ENCODE measurements at regions not wholly inside any gene's neighbourhood (a gene's known extent, or its start where the extent isn't known, plus 50 kb on each side); places are given as distances from the start of the nearest gene placed in this dataset.
"Not testable (repeated sequence)": the region's sequence is repeated elsewhere in the genome, so short reads cannot be mapped to it uniquely, and the experiment has no call there.

DNA sequence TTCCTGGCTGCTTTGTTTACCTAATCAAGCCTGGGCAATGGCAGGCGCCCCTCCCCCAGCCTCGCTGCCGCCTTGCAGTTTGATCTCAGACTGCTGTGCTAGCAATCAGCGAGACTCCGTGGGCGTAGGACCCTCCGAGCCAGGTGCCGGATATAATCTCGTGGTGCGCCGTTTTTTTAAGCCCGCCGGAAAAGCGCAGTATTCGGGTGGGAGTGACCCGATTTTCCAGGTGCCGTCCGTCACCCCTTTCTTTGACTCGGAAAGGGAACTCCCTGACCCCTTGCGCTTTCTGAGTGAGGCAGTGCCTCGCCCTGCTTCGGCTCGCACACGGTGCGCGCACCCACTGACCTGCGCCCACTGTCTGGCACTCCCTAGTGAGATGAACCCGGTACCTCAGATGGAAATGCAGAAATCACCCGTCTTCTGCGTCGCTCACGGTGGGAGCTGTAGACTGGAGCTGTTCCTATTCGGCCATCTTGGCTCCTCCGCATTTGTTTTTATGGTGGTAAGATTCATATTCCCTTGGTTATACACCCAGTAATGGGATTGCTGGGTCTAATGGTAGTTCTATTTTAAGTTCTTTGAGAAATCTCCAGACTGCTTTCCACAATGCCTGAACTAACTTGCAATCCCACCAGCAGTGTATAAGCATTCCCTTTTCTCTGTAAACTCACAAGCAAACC, 652.1 kb upstream of the LRFN5 start:
- in situ Hi-C loops (cut with HindIII; ENCODE audit: low sequenced_read_pairs) = not testable (repeated sequence)

DNA sequence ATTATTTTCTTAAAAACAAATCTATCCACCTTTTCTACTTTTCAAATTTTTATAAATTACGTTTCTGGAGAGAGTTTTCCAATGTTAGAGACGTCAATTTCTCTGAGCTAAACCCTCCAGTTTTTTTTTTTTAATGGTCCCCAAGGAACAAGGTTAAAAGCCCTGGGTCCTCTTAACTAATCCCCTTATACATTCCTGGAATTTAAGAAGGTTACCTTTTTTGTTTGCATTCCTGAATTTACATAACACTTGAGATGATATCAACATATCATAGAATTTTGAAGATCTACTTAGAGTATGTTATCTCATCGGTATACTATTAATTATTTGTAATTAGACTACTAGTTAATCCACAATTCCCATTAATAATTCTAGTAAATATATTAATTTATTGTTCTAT, 662.2 kb upstream of the LRFN5 start:
- in situ Hi-C loops (cut with HindIII; ENCODE audit: low sequenced_read_pairs) = no loop called here

DNA sequence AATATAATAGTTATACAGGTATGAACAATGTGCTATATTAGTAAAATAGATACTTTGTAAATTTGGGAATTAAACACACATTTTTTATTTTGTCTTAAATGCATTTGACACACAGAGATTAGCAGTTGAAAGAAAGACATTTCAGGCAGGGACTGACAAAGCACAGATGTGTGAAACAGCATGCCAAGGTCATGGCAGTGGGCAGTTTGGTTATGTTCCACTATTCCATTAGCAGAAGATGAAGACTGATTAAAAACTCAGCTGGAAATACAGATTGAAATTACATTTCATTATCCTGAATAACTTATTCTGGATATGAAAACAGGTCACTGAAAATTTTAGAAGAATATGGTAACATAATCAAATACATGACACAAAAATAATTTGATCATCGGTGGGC, 669.8 kb upstream of the LRFN5 start:
- in situ Hi-C loops (cut with HindIII; ENCODE audit: low sequenced_read_pairs) = no loop called here

DNA sequence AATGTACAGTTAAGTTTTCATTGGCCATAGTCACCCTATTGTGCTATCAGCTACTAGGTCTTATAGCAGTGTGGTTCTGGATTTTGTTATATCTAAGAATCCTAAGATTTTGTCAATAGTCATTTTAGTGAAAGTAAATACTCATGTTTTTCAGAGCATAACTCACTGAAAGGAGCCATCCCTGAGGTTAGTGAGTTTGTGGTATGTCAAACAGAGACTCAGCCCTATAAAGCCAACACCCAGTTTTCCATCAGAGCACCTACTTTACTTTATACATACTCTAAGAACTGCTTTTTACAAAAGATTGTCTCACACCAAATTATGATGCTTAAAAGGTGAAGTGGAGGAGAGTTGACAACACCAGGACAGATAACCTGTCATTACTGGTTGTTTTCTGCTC, 686.3 kb upstream of the LRFN5 start:
- in situ Hi-C loops (cut with HindIII; ENCODE audit: low sequenced_read_pairs) = no loop called here

DNA sequence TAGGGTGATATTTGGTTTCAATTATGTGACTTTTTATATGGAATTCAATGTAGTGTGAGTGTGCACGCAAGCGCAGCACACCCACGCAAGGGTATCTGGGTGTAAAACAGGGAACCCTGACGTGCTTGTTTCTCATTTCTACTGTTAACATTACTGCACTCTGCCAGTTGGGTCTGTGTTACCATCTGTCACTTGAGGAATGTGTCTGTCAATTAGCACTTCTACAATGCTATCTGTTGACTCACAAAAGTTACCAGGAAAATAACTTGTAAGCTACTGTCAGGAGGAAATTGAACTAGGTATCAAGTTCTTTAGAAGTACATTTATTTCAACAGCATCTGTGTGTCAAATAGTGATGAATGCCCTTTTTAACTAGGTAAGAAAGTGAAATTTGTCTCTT, 695.5 kb upstream of the LRFN5 start:
- in situ Hi-C loops (cut with HindIII; ENCODE audit: low sequenced_read_pairs) = no loop called here

DNA sequence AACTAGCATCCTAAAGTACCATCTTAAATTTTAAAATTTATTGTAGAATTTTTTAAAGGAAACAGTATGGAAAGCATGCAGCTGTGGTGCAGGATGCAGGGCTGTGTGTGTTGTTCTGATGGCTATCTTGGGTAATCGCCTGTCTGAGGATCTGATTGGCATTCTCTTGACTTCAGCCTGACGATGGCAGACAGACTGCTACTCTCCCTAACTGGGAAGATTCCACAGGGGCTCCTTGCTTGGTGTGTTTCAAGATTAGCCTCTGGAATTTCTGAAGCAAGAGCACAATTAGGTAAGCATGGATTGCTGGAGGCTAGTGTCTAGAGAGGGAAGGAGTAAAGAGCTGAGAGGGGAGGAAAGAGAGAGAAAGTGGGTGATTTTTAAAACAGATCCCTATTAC, 696.8 kb upstream of the LRFN5 start:
- in situ Hi-C loops (cut with HindIII; ENCODE audit: low sequenced_read_pairs) = no loop called here

DNA sequence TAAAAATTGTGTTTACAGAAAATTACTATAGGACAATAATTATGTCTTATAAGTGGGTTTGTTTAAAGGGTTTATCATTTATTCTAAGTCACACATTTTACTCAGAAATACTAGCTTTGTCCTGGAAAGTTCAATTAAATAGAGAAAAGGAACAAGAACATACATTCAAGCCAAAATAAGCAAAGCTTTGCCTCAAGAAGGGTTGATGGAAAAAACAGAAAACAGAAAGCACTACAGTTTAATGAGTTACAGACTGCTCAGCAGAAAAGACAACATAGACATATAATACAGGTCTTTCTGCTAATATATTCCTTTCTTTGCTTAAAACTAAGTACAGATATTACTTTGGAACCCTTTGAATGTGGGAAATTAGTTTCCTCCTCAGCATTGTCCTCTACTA, 703.0 kb upstream of the LRFN5 start:
- in situ Hi-C loops (cut with HindIII; ENCODE audit: low sequenced_read_pairs) = no loop called here

DNA sequence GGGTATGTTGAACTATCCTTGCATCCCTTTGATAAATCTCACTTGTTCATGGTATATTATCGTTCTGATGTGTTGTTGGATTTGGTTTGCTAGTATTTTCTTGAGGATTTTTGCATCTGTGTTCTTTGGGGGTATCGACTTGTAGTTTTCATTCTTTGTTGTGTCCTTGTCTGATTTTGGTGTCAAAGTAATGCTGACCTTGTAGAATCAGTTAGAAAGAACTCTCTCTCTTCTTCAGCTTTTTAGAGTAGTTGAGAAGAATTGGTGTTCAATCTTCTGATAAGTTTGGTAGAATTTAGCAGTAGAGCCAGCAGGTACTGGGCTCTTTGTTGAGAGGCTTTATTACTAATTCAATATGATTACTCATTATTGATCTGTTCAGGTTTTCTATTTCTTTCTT, 707.2 kb upstream of the LRFN5 start:
- in situ Hi-C loops (cut with HindIII; ENCODE audit: low sequenced_read_pairs) = no loop called here

DNA sequence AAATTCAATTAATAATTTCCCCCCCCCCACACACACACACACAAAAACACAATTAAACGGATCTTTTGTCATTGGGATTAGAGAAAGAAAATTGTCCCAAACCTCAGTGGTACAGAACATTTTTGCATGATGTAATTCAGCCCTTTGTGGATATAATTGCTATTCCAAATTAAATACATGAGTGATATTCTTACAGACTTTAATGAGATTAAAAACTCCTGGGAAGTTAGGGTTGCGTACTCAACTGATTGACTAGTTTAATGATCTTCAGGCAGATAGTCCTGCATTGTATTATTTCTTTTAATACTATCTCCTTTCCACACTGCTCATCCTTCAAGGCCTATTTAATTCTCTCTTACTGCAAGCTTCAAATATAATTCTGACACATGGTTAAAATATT, 711.8 kb upstream of the LRFN5 start:
- in situ Hi-C loops (cut with HindIII; ENCODE audit: low sequenced_read_pairs) = no loop called here

DNA sequence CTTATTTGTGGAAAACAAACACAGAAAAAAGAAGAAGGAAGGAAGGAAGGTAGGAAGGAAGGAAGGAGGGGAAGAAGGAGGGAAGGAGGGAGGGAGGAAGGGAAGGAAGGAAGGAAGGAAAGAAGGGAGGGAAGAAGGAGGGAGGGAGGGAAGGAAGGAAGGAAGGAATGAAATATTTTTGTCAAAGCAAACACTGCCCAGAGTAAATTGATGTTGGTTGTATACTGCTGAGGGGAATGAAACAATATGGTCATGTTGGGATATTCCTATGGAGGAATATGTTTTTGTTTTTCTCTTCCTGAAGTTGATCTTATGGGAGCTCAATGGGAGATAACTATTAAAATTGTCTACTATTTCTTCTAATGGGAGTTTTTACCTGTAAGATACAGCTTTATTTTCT, 717.5 kb upstream of the LRFN5 start:
- in situ Hi-C loops (cut with HindIII; ENCODE audit: low sequenced_read_pairs) = no loop called here

DNA sequence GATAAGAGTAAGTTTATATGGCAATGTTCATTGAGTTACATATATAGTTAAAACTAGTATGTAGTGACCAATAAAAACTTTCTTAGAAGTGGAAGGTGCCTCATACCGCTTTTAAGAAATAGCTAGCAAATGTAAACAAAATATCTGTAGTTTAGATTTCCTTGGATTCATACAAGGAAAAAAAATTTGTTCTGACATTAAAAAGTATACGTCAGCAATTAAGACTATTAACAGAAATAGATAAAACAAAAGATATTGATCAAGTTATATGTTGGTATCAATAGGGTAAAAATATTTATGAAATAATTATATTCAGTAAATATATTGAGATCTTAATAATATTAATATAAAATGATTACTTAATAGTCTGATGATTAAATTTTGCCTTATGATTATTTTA, 718.8 kb upstream of the LRFN5 start:
- in situ Hi-C loops (cut with HindIII; ENCODE audit: low sequenced_read_pairs) = no loop called here

DNA sequence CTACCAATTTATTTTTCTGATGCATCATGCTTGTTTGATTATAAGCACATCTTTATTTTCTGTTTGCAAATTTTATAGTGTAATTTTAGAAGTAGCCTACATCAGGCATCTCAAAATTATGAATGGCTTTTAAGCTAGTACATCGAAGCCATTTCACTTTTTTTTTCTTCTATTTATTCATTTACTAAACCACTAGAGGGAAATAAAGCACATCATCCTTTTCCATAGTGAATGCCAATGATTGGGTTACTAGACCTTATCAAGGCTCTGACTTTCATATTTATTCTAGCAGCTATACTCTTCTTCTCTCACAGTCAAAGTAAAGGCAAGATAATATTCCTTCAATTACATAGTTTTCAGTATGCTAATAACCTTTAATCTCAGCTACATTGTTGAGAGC, 736.4 kb upstream of the LRFN5 start:
- in situ Hi-C loops (cut with HindIII; ENCODE audit: low sequenced_read_pairs) = no loop called here

DNA sequence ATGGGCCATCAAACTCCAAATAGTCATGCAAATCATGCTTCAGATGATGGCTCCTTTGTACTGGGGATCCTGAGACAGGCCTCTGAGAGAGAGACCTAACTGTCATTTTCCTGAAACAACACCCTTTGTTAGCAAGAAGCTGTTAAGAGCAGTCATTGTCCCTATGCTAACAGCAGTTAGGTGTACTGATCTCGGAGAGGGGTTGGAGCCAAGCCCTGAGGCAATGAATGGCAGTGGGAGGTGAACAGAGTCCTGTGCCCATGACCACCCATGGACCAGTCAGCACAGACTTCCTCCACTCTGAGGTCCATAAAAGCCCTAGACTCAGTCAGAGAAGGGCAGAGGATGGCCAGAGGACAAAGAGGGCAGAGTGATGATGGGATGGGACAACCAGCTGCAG, 747.6 kb upstream of the LRFN5 start:
- in situ Hi-C loops (cut with HindIII; ENCODE audit: low sequenced_read_pairs) = no loop called here

DNA sequence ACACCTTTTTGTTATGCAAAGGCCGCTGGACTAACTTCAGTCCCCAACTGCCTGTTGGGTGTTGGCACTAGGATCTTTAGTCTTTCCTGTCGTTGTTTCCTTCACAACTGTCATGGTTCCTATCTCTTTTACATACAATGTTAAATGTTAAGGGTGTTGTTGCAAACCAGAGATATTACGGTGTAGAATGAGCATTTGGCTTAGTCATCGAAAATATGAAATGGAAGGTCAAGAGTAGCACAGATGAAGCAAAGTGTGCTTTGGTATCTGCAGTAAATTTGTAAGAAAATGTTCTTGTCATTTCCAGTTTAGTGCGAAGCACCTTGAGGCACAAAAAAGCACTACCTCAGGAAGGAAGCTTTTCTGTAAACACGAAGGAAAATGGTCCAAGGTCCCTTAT, 751.3 kb upstream of the LRFN5 start:
- in situ Hi-C loops (cut with HindIII; ENCODE audit: low sequenced_read_pairs) = no loop called here

DNA sequence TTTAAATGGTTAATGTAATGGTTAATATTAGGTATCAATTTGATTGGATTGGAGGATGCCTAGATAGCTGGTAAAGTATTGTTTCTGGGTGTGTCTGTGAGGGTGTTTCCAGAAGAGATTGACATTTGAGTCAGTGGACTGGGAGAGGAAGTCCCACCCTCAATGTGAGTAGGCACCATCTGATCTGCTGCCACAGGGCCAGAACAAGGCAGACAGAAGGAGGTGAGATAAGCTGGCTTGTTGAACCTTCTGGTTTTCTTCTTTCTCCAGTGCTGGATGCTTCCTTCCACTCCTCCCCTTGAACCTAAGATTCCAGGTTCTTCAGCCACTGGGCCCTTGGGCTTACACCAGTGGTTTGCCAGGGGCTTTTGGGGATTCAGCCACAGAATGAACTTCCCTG, 756.5 kb upstream of the LRFN5 start:
- in situ Hi-C loops (cut with HindIII; ENCODE audit: low sequenced_read_pairs) = no loop called here

DNA sequence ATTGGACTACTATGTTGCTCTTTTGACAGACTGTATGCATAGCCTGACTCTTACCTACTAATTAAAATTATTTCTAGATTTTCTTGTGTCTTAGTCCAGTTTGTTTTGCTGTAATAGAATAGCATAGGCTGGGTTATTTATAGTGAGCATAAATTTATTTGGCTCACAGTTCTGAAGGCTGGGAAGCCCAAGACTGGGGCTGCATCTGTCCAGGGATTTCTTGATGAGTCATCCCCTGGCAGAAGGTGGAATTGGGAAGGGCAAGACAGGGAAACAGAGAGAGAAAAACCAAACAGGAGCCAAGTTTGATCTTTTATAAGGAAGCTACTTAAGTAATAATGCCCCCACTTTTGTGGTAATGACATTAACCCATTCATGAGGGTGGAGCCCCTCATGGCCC, 759.2 kb upstream of the LRFN5 start:
- in situ Hi-C loops (cut with HindIII; ENCODE audit: low sequenced_read_pairs) = no loop called here

DNA sequence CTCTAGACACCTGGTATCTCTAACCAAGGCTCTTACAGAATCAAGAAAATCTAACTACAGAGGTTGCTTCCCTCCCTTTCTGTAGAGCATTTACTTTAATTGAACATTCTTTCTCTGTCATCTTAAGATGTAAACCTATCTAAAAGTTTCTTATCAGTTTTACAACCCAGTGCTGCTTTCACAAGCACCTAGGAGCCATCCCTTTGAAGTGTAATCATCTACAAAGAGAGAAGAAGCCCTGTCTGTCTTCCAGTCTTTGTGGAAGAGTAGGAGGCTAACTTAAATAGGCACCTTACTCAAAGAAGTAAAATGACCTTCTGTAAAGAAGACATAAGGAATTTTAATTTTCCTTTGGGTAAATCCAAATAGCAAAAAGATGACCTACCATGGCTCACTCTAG, 763.9 kb upstream of the LRFN5 start:
- in situ Hi-C loops (cut with HindIII; ENCODE audit: low sequenced_read_pairs) = no loop called here

DNA sequence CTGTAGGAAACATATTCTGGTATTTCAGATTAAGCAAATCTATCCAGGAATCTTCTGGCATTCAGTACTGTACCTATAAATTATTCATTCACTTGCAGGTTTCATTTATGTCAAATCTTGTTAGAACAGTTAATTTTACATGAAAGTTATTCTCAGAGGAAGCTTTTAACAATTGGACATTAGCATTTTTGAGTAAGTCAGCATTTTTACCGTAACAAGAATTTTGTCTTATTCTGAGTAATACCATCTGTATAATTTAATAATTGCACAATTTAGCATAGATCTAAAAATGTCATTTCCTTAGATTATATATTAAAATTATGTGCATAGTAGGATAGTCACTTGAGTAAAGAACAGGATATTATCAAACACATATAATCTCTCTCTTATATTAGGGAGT, 764.8 kb upstream of the LRFN5 start:
- in situ Hi-C loops (cut with HindIII; ENCODE audit: low sequenced_read_pairs) = no loop called here

DNA sequence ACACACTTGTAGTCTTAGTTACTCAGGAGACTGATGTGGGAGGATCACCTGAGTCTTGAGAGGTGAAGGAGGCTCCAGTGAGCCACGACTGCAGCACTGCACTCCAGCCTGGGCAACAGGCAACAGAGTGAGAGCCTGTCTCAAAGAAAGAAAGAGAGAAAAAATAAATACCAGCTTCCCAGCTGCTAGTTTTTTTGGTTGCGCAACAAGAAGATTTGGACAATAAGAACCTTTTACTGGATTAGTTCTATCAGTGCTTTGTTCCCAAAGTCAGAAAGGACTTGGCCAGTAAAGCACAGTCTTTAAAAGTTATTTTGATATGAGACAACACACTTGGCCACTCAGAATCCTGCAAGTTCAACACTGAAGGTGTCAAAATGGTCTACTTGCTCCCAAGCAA, 768.1 kb upstream of the LRFN5 start:
- in situ Hi-C loops (cut with HindIII; ENCODE audit: low sequenced_read_pairs) = no loop called here

DNA sequence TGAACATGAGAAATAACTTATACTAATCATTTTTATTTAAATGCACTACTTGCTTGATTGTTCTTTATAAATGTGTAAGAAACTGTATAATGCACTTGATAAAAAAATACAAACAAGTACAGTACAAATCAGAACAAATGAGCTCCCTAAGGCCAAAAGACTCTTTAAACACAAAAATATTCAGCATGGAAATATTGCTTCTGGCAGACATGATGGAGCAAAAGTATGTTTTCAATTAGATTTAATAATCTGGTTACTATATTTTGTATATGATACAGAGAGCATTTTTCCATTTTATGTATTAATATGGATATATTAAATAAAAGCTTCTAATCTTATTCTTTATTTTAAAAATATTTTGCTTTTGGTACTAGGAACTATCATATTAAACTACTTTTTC, 800.2 kb upstream of the LRFN5 start:
- in situ Hi-C loops (cut with HindIII; ENCODE audit: low sequenced_read_pairs) = no loop called here

DNA sequence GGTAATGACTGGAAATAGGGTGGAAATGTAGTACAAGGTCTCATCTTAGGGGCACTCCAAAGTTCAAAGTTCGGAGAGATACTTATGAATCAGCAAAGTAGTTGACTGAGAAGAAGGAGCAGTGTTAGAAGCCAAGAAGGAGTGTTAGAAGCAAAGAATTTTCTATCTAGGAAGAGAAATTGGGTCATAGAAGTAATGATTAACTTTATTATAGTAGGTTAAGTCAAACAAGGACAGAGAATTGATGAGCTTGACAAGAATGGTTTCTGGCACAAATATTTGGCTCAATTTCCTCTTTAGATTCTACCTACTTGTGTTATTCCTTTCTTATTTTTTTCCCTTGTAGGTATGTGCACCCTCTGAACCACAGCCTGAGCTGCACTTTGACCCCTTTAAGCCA, 810.5 kb upstream of the LRFN5 start:
- in situ Hi-C loops (cut with HindIII; ENCODE audit: low sequenced_read_pairs) = no loop called here

DNA sequence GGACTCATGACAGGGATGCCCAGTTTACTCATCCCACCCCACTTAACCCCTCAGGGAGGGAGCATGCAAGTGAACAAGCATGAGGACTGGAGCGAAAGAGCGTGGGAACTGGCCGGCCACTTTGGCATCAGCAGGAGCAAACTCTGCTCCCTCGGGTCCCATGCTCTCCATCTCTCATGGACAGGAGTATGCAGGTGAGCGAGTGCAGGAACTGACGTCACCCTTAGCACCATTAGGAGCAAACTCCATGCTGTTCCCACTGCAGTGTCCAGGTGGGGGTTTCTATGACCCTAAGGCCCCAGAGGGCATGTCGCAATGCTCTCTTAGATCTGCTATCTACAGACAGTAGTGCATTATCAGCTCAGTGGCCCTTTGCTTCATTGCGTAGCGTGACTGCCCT, 821.8 kb upstream of the LRFN5 start:
- in situ Hi-C loops (cut with HindIII; ENCODE audit: low sequenced_read_pairs) = no loop called here

DNA sequence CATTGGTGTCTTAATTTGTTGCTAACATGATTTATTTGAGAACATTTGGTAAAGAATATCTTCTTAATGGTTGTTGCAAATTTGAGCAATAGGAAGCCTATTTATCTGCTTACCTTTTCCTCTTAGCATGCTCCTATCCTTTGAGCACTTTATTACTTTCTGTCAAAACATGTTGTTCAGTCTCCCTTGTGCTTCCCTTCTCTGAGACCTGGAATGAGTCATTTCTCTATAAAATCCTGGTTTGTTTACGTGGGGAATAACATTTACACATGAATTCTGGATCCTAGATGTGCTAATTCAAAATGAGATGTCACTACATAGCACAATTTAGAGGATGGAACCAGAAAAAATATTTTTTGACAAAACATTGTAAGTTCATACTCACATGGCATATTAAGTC, 844.0 kb upstream of the LRFN5 start:
- in situ Hi-C loops (cut with HindIII; ENCODE audit: low sequenced_read_pairs) = no loop called here

DNA sequence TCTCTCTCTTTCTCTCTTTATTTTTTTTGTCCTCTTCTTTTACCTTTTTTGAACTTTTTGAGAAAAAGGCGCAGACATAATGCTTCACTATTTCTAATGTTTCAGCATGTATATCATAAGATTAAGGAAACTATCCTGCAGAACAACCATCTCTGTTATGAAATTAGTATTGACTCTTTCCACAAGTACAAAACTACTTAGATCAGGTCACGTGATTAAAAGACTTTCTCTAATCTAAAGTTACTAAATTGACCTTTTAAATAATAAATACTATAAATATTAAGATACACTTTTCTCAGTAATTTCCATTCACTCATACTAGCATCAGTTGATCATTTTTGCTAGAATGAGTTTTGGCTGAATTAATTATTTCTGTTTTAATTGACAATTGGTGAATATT, 844.5 kb upstream of the LRFN5 start:
- in situ Hi-C loops (cut with HindIII; ENCODE audit: low sequenced_read_pairs) = no loop called here
